GM12865 (cell line): ENCODE measurements at regions not wholly inside any gene's neighbourhood (a gene's known extent, or its start where the extent isn't known, plus 50 kb on each side); places are given as distances from the start of the nearest gene placed in this dataset.

Experiments used
- DNase-seq: peaks from one replicate; pipeline ENCODE4 v3.0.0; 2010; ENCODE audit warnings: low read depth
- H3K4me3 ChIP-seq: 2 replicates; pipeline ENCODE4 v1.5.1; 2011; ENCODE audit warnings: mild to moderate bottlenecking, low read depth, low read length, control low read depth
- CTCF ChIP-seq: IDR thresholded peaks from 2 replicates; pipeline ENCODE4 v1.5.1; 2011; ENCODE audit warnings: low read length, control low read depth, low read depth, inconsistent platforms; ENCODE audit not compliant: insufficient read depth; ENCODE audit errors: missing control alignments

- no peak for DNase-seq
- H3K4me3 ChIP-seq, result no peak overlapping the region
- TF ChIP-seq CTCF, result no peak
Observed at GRCh38 chr5:27242258-27242626, 203.9 kb upstream of the CDH9 start.

DNA sequence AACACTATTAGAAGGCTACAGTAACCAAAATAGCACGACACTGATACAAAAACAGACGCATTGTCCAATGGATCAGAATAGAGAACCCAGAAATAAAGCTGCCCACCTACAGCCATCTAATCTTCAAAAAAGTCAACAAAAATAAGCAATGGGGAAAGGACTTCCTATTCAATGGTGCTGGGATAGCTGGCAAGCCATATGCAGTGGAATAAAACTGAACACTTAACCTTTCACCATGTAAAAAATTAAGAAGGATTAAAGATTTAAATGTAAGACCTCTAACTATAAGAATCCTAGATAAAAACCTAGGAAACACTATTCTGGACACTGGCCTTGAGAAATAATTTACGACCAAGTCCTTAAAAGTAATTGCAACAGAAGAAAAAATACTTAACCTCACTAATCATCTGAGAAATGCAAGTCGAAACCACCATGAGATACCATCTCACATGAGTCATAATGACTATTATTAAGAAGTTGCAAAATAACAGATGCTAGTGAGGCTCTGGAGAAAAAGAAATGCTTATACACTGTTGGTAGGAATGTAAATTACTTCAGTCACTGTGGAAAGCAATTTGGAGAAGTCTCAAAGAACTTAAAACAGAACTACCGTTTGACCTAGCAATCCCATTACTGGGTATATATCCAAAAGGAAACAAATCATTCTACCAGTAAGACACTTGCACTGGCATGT is 203.3 kb upstream of the CDH9 start:
- no peak for DNase-seq
- no peak overlapping the region for H3K4me3 ChIP-seq
- TF ChIP-seq CTCF, result no peak

DNA sequence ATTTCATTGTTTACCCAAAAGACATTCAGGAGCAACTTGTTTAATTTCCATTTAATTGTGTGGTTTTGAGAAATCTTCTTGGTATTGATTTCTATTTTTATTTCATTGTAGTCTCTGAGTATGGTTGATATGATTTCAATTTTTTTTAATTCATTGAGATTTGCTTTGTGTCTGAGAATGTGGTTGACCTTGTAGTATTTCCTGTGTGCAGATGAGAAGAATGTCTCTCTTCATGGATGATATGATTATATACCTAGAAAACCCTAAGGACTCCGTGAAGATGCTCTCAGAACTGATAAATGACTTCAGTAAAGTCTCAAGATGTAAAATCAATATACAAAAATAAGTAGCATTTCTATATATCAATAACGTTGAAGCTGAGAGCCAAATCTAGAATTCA is 202.4 kb upstream of the CDH9 start:
- DNase-seq, result no peak
- TF ChIP-seq CTCF, result no peak
- no peak overlapping the region for H3K4me3 ChIP-seq

- TF ChIP-seq CTCF, result no peak
- DNase-seq, result no peak
- H3K4me3 ChIP-seq, result no peak overlapping the region
Observed at GRCh38 chr5:27234916-27235315, 196.5 kb upstream of the CDH9 start.

- H3K4me3 ChIP-seq, result no peak overlapping the region
- no peak for DNase-seq
- no peak for TF ChIP-seq CTCF
Observed at GRCh38 chr5:27221410-27221809, 183.0 kb upstream of the CDH9 start.

- no peak for TF ChIP-seq CTCF
- DNase-seq, result no peak
- H3K4me3 ChIP-seq, result no peak overlapping the region
Observed at GRCh38 chr5:27220752-27221151, 182.4 kb upstream of the CDH9 start.

- no peak for TF ChIP-seq CTCF
Observed at GRCh38 chr5:27217977-27218376, 179.6 kb upstream of the CDH9 start.

More at GRCh38 chr5:27217977-27218376, 179.6 kb upstream of the CDH9 start:
- DNase-seq, result no peak
- no peak overlapping the region for H3K4me3 ChIP-seq
